GM12878 (cell line): ENCODE measurements at regions not wholly inside any gene's neighbourhood (a gene's known extent, or its start where the extent isn't known, plus 50 kb on each side); places are given as distances from the start of the nearest gene placed in this dataset.

Source experiments
- CHD2 ChIP-seq: IDR thresholded peaks from 2 replicates; pipeline ENCODE4 v1.6.1; 2011; ENCODE audit warnings: low read depth, low read length, improper control_type of control experiment, borderline replicate concordance
- RAD21 ChIP-seq: IDR thresholded peaks from 2 replicates; pipeline ENCODE4 v1.6.1; 2011; ENCODE audit warnings: mild to moderate bottlenecking, low read depth, low read length, moderate library complexity; ENCODE audit not compliant: insufficient read depth
- RELA ChIP-seq: fragments of 450-650 bp; IDR thresholded peaks from 2 replicates; pipeline ENCODE4 v1.8.0; 2014; ENCODE audit warnings: borderline replicate concordance; ENCODE audit not compliant: partially characterized antibody
- RFX5 ChIP-seq: IDR thresholded peaks from 2 replicates; pipeline ENCODE4 v1.6.1; 2011; ENCODE audit warnings: low read depth, low read length, improper control_type of control experiment
- SP1 ChIP-seq: IDR thresholded peaks from one replicate; pipeline ENCODE4 v1.6.1; 2011; ENCODE audit warnings: low read depth, low read length
- ZNF384 ChIP-seq: IDR thresholded peaks from 2 replicates; pipeline ENCODE4 v1.6.1; 2012; ENCODE audit warnings: low read depth, mild to moderate bottlenecking, low read length, improper control_type of control experiment, borderline replicate concordance
- TF ChIP-seq, protein P1 (sequence below), 3 experiments: IDR thresholded peaks in 2 of 3; conservative IDR thresholded peaks in 1 of 3; 2 replicates each; pipeline ENCODE4 v1.5.1; 2011; ENCODE audit warnings: low read depth in 3 of 3, low read length in 3 of 3, mild to moderate bottlenecking in 3 of 3, control low read depth in 2 of 3, moderate library complexity in 2 of 3, inconsistent platforms in 1 of 3, mixed read lengths in 1 of 3; ENCODE audit not compliant: control insufficient read depth in 2 of 3, insufficient read depth in 1 of 3; ENCODE audit errors: extremely low read depth in 1 of 3
- TF ChIP-seq, protein P2 (sequence below): fragments of 450-650 bp; IDR thresholded peaks from 2 replicates; pipeline ENCODE4 v1.6.1; 2017; ENCODE audit warnings: mild to moderate bottlenecking

DNA sequence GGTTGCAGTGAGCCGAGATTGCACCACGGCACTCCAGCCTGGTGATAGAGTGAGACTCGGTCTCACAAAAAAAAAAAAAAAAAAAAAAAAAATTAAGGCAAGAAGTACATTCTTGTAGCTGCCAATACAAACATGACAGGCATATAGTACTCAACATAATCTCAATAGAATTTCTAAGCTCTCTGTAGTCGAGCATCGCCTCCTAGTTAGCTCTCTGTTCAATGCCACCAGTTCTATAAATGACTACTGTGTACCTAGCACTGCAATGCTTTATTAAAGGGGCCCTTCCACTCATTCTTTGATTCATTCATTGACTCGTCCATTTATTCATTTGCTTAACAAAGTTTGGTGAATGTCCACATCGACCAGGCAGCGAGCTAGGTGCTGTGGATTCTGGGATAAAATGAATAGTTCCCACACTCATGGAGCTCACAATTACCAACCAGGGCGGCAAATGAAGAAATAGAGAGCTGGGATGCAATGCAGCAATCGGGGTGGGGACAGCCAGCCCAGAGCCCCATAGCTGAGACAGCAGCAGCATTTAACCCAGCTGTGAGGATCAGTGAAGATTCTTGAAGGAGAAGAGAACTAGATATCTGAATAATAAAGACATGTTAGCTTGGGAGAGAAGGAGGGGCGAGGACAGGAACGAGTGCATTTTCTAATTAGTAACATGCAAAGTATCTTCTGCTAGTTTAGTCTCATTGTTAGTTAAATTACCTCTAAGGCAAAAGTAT, 349.8 kb downstream of the LPIN1 start:
- TF ChIP-seq RAD21 (no peak), ZNF384 (no peak), RELA (no peak), RFX5 (no peak), SP1 (no peak), CHD2 (no peak)
- TF ChIP-seq, protein P1, sequence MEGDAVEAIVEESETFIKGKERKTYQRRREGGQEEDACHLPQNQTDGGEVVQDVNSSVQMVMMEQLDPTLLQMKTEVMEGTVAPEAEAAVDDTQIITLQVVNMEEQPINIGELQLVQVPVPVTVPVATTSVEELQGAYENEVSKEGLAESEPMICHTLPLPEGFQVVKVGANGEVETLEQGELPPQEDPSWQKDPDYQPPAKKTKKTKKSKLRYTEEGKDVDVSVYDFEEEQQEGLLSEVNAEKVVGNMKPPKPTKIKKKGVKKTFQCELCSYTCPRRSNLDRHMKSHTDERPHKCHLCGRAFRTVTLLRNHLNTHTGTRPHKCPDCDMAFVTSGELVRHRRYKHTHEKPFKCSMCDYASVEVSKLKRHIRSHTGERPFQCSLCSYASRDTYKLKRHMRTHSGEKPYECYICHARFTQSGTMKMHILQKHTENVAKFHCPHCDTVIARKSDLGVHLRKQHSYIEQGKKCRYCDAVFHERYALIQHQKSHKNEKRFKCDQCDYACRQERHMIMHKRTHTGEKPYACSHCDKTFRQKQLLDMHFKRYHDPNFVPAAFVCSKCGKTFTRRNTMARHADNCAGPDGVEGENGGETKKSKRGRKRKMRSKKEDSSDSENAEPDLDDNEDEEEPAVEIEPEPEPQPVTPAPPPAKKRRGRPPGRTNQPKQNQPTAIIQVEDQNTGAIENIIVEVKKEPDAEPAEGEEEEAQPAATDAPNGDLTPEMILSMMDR (IDR thresholded peaks at IDR 0.05 in 2 of 3, conservative IDR thresholded peaks at IDR 0.05 in 1 of 3; ENCODE audit: control insufficient read depth in 2 of 3, extremely low read depth in 1 of 3, insufficient read depth in 1 of 3, low read depth in 3 of 3, low read length in 3 of 3): no peak
- TF ChIP-seq, protein P2, sequence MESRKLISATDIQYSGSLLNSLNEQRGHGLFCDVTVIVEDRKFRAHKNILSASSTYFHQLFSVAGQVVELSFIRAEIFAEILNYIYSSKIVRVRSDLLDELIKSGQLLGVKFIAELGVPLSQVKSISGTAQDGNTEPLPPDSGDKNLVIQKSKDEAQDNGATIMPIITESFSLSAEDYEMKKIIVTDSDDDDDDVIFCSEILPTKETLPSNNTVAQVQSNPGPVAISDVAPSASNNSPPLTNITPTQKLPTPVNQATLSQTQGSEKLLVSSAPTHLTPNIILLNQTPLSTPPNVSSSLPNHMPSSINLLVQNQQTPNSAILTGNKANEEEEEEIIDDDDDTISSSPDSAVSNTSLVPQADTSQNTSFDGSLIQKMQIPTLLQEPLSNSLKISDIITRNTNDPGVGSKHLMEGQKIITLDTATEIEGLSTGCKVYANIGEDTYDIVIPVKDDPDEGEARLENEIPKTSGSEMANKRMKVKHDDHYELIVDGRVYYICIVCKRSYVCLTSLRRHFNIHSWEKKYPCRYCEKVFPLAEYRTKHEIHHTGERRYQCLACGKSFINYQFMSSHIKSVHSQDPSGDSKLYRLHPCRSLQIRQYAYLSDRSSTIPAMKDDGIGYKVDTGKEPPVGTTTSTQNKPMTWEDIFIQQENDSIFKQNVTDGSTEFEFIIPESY: no peak
